GM10248 (cell line): ENCODE measurements at regions not wholly inside any gene's neighbourhood (a gene's known extent, or its start where the extent isn't known, plus 50 kb on each side); places are given as distances from the start of the nearest gene placed in this dataset.
A peak's percentile ranks its signal among the peaks of the same experiment; 100 is the strongest.

ENCODE experiments used
- CTCF ChIA-PET: fragments of 300-600 bp; sonication (Branson Sonifier 250); formaldehyde crosslinking; extraction: SDS; loops from one replicate; lab custom pipeline; 2021; ENCODE audit warnings: antibody characterized with exemption; lab: Yijun Ruan, JAX
- POLR2A ChIA-PET: fragments of 350-650 bp; sonication (Branson Sonifier 250); formaldehyde crosslinking; extraction: SDS; loops from one replicate; lab custom pipeline; 2020; ENCODE audit warnings: antibody characterized with exemption; lab: Yijun Ruan, JAX
- DNase-seq: peaks from one replicate; pipeline ENCODE4 v3.0.0; 2012; ENCODE audit errors: extremely low spot score
- CTCF ChIP-seq: IDR thresholded peaks from 2 replicates; pipeline ENCODE4 v1.5.1; 2012; ENCODE audit warnings: mild to moderate bottlenecking, low read depth; ENCODE audit errors: extremely low read depth, missing control alignments, control extremely low read depth

DNA sequence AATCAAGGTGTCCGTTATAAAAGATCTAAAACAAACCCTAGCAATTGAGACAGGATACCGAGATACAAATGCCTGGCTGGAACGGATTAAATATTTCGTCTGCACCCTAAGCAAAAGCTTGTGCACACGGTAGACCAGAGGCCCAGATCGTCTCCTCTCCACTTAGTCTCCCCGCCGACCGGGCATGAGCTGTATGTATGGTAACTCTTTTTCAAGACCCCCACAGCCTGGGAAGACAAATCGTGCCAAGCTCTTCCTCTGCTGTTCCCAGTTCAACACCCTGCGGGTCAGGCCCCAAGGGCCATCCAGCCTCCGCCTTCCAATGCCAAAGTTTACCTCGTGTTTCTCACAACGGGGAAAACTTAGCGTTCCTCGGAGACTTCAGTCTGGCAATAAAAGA is 285.7 kb upstream of the GALNT17 start:
- ChIA-PET POLR2A (no interaction called here), CTCF (interaction anchor here (1.0 to 1.6 kb wide), 2 partner anchors 10 to 17 kb away, joined by 3 to 5 read pairs; no protein-coding TSS in a partner anchor)
- no peak for TF ChIP-seq CTCF
- DNase-seq, result no peak

DNA sequence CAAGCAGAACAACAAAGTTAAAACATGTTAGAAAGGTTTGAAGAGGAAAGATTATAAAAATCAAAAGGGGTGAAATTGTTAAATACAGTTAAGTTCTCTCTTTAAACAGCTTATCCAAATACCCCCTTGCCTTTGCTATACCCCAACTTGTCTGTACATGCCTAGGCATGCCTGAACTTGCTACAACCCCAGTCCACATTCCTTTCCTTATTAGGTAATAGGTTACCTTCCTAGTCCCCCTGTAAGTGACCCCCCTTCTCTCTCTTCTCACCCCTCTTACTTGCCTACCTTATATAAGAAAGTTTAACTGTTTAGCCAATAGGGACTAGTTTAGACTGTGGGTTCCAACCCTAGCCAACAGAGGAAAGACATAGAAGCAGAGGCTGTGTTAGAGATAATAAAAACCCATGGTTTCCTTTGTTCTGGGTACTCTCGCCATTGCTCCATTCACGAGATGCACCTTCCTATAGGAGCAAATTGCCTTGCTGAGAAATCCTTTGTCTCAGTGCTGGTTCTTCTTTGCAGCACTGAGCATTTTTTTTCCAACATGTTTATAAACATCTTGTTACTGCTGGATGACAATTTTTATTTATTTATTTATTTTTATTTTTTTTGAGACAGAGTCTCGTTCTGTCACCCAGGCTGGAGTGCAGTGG is 282.2 kb upstream of the GALNT17 start:
- ChIA-PET POLR2A (no interaction called here), CTCF (interaction anchor here (1.3 to 8.8 kb wide), 4 partner anchors 10 to 884 kb away, joined by 5 to 104 read pairs (median 8); no protein-coding TSS in a partner anchor)
- DNase-seq, result no peak
- TF ChIP-seq CTCF, result no peak

GRCh38 chr7:70855373-70855772 is 276.6 kb upstream of the GALNT17 start:
- TF ChIP-seq CTCF, result no peak
- ChIA-PET CTCF (interaction anchor here (0.7 to 8.8 kb wide), 5 partner anchors 8 to 1450 kb away, joined by 3 to 104 read pairs (median 10); no protein-coding TSS in a partner anchor), POLR2A (no interaction called here)
- no peak for DNase-seq

- peak; percentile 84 for TF ChIP-seq CTCF
- ChIA-PET CTCF (interaction anchor here (0.7 to 8.8 kb wide), 15 partner anchors 9 to 884 kb away, joined by 3 to 104 read pairs (median 4); no protein-coding TSS in a partner anchor), POLR2A (no interaction called here)
- DNase-seq, result peak; percentile 50
Observed at GRCh38 chr7:70856901-70857630, 274.9 kb upstream of the GALNT17 start.

DNA sequence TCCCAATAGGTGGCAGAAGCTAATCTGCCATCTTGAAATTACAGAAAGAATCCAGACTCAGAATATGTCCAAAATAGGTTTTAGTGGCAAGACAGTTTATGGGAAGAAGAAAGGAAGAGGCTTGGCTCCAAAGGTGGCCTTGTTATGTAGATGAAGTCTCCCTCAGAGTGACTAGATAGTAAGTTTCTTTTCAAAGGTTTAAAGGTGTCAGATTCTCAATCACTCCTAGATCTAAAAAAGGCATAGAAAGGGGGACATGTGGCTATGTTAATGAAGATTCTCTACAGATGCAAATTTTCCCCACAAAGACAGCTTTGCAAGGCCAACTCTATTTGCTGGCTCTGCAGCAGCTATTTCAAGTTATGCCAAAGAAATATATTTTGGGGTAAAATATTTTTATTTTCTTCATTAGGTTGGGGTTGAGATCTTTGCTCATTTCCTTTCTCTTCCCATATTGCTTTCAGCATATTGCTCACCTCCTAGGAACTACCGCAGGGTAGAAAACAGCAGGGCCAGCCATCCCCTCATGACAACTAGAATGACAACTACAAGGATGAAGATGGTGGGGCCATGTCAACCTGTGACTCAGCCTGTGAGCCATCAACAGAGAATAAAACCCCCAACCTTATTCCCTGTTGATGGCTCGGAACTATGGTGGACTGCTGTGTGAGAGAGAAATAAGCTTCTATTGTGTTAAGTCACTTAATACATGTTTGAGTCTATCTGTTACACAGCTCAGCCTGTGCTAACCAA is 274.0 kb upstream of the GALNT17 start:
- ChIA-PET CTCF (interaction anchor here (0.7 to 8.8 kb wide), 10 partner anchors 8 to 883 kb away, joined by 3 to 104 read pairs (median 4); no protein-coding TSS in a partner anchor), POLR2A (no interaction called here)
- no peak for TF ChIP-seq CTCF
- DNase-seq, result no peak

DNA sequence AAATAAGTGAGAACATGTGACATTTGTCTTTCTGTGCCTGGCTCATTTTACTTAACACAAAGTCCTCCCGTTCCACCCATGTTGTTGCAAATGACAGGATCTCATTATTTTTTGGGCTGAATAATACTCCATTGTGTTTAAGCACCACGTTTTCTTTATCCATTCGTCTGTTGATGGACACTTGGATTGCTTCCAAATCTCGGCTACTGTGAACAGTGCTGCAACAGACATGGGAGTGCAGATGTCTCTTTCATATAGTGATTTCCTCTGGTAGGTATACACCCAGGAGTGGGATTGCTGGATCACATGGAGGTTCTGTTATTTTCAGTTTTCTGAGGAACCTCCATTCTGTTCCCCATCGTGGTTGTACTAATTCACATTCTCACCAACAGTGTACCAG is 264.4 kb upstream of the GALNT17 start:
- ChIA-PET CTCF (no interaction called here), POLR2A (no interaction called here)
- no peak for DNase-seq
- TF ChIP-seq CTCF, result no peak
